ENCODE measurements at regions not wholly inside any gene's neighbourhood (a gene's known extent, or its start where the extent isn't known, plus 50 kb on each side); places are given as distances from the start of the nearest gene placed in this dataset.

DNA sequence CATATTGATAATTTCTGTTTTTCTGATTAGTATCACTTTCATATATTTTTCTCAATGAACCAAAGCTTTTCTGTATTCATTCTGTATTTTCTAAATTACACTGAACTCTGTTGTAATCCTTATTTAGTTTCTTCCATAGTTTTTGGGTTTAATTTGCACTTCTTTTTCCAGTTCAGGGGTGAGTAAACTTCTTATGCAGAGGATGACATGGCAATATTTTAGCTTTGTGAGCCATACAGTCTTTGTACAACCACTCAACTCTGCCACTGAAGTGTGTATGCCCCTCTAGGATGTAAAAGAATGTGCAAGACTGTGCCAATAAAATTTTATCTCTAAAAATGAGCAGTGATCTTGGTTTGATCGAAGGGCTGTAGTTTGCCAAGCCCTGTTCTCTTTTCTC, 239.0 kb upstream of the CITED2 start:
- no peak for DNase-seq

DNA sequence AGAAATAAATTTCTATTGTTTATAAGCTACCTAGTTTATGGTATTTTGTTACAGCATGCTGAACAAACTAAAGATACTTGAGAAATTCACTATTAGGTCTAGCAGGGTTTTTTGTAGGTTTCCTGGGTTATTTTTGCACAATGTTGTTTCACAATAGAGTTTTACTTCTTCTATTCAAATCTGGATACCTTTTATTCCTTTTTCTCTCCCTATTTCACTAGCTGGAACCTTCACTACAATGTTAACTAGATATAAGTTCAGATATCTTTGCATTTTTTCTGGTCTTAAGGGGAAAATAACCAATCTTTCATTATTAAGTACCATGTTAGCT, 237.7 kb upstream of the CITED2 start:
- DNase-seq, result no peak

DNA sequence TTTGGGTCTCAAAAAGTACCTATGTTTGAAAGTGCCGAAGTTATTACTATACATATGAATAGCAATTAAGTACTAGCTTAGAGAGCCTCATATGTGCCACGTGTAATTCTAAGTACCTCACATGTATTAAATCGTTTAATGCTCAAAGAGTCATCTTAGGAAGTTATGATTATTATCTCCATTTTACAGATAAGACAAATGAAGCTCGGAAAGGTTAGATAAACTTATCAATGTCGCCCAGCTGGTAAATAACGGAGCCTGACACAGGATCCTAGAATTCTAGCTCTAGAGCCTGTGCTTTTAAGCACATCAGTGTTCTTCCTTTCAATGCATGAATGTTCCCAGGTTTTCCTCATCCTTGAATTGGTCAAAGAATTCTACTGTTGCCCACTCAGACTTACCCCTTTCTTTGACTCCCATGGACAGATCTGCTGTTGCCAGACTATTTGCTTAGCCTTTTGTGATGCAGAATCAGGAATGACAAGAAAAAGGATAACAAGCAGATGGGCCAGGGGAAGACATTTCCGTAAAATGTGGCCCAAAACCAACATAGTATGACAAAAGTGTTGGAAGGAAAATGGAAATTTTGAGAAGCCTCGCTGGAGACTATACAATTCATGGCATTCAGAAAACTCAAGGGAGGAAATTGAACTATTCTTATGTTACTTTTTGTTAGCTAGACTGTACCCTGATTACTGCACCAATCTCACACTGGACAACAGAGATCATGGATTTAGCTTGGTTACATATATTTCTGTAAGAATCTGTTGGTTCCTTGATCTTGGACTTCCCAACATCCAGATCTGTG, 237.1 kb upstream of the CITED2 start:
- DNase-seq, result no peak

DNA sequence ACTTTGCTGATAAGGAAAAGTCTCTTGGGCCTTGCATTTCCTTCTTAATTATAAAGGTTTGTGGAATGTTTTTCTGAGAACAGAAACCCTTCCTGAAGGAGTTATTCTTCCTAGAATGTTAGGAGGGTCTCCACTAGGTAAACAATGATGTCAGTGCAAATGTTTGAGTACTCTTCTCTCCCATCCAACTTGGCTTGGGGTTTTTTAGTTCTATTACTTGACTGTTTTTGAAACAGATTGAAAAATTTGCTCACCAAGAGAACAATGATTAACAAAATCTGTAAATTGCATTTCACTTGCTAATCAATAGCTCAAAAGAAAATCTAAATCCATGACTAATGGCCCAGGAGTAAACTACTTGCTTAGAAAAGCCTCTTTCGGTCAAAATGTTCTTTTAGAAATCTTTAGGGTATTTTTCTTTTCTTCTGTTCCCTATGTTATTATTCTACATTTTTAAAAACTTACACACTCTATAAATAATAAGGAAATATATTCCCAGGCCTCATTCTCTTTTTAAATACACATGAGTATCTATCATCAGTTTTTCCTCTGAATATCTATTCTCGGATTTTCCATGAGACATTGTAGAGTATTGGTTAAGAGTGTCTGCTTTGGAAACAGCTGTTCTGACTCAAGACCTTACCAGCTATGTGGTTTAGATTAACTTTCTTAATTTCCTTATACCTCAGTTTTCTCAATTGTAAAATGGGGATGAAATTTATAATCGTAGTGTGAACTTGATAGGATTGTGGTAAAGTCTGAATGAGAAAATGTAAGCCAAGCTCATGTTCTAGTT, 234.2 kb upstream of the CITED2 start:
- DNase-seq, result no peak

DNA sequence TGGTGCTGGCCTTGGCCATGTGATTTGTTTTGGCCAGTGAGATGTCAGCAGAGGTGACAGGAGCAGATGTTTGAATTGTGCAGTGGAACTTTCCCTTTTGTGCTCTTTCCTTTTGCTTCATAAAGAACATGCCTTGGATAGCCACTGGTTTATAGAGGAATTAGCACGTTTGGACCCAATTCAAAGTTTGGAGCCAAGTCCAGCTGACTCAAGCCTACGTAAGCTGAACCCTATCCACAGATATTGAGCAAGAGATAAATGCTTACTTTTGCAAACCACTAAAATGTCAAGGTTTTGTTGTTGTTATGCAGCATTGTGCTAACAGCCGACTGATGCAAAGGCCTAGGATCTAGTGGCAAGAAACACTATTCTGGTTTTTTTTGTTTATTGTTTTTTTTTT, 230.9 kb upstream of the CITED2 start:
- no peak for DNase-seq

DNA sequence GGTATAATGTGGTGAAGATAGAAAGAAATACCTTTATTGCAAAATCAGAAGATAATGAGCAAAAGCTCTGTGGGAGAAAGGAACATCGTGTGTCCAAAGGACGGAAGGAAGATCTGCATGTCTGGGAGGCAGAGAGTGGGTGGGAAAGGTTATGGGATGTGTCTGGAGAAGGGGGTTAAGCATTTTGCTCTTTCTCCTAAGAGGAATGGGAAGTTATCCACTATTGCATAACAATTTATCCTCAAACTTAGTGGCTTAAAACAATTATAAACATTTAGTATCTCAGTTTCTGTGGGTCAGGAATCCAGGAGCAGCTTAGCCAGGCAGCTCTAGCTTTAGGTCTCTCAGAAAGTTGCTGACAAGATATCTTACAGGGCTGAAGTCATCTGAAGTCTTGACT, 229.1 kb upstream of the CITED2 start:
- no peak for DNase-seq

DNA sequence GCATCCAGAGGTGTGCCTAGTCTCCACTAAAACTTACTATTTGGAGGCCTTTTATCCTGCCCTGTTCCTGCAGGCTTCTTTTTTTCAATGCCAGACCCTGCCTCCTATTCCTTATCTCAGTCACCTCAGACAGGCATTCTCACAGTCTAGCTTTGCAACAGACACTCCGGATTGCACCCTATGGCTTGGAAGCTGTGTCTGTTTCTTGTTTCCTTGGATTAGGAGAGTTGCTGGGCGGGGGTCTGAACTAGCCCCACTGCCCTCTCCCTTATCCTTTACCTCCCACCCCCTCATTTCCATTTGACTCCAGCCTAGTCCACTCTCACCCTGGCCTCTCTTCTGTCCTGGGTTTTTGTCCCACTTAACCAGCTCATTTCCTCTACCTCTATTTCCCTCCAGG, 228.1 kb upstream of the CITED2 start:
- no peak for DNase-seq

DNA sequence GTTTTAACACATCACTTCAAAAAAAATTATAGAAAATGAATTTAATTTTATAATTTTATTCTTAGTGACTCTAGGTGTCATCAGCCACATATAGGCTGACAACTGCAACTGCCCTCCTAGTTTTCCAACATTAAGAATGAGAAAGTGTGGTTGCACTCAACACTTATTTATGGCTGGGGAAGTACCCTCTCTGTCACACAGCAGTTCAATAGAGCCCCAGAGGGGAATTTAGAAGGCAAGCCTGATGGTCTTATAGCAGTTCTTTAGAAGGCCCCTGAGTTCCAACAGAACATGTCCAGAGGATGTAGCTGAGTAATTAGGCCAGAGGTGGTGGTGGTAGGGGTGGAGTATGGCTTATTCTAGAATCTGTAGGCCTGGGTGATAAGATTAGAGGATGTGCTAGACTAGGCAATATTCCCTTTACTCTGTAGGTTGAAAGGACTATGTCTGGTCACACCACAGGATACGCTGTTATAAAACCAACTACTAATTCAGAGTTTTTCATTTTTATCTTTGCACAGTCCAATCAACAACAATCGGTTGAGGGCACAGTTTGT, 226.5 kb upstream of the CITED2 start:
- no peak for DNase-seq

DNA sequence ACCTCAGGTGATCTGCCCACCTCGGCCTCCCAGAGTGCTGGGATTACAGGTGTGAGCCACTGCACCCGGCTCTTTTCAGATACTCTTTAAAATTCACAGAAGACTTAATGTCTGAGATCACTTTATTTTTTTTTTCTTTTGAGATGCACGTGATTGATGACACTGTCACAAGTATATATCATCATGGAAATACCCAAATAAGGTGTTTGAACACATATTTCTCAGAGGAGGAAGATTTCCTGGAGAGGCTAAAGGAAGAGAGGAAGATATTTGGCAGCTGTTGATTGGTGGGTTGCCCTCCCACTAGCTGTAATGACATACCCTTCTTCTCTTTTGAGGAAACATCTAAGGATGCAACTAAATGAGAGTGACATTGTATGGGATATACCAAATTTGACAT, 225.9 kb upstream of the CITED2 start:
- DNase-seq, result no peak

DNA sequence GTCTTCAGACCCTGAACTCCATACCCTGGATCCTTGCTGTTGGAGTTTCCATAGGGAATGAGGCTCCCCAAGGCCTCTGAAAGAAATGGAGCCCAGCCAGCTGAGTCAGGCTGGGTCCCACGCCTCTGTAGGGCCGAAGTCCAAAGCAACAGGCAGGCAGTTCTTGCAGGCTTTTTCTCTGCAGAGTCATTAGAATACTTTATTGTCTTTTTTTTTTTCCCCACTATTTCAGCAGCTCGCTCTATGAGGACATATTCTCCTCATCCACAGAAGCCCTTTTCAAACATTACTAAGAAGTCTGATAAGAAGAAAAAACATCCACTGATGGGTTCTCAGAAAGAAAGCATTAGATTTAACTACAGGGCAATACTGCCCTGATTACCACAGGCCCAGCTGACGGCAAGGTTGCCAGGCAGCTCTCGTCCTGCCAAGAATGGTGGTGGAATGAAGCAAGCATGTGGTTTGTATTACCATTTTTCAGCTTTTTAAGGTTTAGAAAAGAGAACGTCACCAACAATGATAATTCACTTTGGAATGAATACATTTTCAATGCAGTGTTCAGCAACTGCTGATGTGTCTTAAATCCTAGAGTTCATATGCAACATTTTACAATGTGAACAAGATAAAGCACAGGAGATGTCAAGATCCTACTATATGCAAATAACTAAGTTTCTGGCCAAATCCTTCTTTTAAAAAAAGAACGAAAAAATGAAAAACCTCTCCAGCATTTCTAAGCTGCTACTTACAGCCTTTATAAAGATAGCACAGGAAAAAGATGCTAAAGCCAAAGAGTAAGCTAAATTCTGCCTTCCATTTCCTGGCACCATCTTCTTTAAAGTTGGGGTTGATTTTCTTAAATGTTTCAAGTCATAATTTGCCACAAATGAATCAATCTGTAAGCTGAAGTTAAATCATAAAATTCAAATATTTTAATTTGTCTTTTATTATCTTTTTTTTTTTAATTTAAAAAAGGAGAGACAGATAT, 223.6 kb upstream of the CITED2 start:
- DNase-seq, result no peak

DNA sequence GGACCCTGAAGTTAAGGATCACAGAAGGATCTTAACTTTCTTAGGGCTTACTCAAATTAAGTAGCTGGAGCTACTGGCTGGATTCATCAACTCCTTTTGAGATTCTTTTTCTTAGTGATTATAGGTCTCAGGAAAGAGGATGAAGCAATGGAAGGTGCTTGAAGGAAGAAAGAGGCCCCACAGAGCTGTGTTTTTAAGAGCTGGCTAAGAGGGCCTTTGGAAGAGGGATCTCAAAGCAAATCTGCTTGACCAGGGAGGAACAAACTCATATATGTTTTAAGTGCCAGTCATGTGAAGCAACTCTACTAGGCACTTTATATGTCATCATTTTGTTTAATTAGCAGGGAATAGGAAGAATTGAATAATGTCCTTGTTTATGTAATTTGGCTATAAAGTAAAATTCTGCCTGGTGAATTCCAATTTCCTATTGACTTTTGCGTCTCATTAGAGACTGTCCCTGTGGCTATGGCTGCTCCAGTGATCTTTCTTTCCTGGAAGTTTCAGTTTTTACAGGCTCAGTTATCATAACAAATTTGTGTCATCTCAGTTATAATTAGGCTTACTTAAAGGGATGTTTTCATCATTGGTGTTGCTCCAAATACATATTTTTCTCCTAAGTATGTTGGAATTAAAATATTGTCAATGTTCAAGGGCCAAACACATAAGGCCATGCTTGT, 222.8 kb upstream of the CITED2 start:
- no peak for DNase-seq

DNA sequence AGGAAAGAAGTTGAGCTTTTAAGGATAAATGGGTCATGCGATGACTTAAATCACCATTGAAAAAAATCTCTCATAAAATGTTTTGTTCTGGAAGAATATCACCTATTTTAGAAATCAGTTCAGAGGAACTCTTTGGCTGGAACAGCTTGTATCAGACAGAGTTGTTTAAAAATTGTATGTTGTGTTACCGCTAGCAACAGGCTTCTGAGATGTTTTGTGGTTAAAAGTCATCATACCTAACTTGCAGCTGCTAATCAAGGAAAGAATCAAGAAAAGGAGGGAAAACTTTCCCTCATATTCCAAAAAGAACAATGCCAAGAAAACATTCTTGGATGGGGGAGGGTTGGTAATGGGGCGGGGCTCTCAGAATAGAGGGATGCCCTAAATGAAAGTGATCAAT, 220.7 kb upstream of the CITED2 start:
- DNase-seq, result no peak

DNA sequence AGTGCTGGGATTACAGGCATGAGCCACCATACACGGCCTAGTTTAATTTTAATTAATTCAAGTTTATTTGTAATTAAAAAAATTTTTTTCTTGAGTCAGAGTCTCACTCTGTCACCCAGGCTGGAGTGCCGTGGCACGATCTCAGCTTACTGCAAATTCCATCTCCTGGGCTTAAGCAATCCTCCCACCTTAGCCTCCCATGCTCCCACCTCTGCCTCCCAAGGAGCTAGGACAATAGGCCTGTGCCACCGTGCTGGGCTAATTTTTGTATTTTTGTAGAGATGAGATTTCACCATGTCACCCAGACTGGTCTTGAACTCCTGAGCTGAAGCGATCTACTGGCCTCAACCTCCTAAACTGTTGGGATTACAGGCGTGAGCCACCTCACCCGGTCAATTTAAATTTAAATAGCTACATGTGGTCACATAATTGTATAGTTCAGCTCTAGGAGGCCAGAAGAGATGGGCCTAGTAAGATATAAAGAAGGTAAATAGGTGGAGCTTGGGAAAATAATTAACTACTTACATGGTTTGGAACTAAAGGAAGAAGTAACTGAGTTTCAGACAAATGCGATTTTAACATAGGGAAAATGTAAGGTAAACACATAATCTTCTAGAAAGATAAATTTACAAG, 220.0 kb upstream of the CITED2 start:
- no peak for DNase-seq

DNA sequence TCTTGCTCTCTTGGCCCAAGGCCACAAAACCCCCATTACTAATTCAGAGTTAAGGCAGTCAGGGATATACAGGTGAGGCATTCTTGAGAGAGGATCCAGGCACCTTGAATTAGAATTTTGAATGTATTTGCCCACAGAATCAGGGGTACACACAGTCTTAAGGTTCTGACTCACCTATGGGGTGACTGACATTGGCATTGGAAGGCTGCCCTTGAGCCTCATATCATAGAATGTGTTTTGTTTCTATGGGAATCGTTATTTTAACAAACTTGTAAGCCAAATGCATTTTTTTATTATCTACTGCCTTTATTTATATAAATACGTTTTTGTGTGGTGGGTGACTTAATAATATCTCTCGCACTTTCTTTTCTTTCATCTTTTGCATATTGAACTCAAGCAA, 218.6 kb upstream of the CITED2 start:
- DNase-seq, result no peak

DNA sequence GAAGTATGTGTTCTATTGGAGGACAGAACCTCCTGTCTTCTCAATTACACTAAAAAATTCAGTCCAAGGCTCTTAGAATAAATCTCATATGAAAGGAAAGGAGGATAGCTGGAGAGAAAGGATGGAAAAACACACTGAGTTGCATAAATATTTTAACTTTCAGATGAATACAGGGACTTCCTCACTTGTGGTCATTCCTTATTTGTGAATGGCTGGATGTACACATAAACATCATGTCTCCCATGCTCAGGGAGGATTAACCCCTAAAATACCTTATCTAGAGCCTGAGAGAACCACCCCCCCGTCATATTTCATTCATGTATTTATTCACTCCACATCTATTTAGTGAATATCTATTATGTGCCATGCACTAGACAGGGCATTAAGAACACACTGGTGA, 217.6 kb upstream of the CITED2 start:
- no peak for DNase-seq

DNA sequence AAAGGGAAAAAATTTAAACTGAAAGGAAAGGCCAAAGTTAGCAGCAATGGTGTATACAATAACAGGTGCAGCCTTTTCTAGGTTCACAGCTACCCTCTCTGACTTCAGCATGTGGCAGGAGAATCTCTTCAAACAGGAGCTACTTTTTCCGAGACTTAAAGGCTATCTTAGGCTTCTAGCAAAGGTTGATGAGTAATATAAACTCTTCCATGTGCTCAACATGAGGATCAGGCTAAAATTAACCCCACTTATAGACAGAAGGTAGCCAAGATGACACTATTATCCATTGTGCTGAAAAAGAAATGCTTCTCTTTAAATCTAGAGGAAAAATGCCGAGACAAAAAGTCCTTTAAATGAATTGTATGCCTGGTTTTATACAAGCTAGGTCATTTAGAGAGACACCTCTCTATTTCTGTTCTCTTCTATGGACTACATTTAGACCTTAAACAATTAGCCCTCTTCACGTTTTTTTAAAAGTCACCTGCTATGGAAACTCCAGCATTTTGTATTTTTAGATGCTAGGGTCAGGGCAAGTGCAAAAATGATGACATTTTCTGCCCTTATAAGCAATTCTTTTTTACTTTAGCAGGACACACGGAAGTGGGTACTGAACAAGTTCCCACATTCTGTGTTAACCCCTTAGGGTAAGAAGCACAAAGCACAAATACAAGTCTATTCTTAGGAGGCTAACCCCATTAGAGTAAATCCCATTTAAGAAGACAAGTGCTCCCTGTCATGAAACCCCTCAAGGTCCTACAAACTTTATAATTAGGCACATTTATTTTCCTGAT, 216.8 kb upstream of the CITED2 start:
- DNase-seq, result no peak

DNA sequence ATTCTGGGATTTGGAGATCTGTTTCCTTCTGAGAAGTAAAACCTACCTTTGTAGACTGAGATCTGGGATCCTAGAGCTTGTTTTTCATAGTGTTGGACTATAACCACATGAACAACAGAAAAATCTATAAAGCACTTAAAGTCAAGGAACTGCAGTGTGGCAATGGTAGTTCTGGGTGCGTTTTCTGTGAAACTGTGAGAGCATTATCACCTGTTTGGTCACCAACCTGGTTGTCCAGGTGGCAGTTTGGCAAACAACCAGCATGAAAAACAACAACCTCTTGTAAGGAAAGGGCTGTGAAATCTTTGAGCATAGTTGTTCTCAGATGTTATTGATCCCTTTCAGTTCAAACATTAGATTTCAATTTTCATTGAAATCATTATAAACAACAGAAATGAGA, 215.8 kb upstream of the CITED2 start:
- DNase-seq, result no peak

DNA sequence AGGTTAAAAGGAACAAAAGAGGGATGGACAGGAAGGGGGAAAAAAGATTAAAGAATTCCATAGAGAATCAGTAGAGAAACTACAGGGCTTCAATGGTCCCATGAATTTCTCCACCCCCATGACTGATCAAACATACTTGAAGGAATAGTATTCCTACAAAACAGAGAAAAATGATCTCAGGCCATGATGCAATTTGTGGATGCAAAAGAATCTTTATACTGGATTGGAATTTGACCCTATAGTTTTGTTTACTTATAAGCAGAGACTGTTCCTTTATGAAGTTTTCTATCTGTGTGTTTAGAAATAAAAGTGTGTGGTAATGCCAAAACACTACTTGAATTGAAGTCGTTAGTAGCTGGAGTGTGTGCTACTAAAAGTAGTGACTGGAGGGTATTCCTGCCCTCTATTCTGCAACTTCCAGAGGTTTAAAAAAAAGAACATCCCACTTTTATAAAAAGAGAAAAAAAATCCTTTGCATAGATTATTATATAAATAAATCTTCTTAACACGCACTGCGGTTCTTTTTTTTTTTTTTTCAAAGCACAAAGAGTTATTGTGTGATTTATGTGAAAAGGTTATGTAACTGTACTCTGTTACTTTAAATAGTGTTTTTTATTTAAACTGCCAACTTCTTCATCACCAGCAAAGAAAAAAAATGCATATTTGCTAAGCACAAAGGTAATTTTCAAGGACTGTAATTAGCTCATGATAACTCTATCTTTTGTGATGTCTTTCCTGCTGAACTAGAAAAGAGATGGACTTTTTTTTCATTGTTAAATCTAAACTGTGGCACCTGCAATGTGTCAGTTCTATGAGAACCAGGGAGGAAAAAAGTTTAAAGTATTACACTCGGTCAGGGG, 214.5 kb upstream of the CITED2 start:
- DNase-seq, result no peak

DNA sequence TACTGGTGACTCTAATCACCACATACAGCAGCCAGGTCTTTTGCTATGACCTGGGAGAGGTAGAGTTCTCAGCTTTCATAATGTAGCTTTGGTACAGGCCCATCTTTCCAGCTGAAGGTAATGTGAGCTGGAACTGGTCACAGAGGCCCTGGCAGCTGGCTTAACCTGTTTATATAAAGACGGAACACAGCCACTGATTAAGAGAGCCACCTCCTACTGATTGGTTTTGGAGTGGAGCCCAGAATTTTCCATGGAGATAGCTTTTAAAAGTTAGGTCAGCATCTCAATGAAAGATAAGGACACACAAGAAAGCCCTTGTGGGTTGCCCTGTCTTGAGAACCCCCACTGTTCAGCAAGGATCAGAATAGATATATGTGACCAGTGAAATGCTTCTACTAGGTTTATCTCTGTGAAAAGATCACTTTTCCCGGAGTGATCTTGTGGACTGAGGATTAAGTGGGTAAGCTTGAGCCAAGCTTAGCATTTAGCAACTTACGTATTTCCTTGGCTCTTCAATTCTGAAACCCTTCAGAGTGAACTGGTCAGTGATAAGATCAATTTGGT, 213.7 kb upstream of the CITED2 start:
- no peak for DNase-seq

DNA sequence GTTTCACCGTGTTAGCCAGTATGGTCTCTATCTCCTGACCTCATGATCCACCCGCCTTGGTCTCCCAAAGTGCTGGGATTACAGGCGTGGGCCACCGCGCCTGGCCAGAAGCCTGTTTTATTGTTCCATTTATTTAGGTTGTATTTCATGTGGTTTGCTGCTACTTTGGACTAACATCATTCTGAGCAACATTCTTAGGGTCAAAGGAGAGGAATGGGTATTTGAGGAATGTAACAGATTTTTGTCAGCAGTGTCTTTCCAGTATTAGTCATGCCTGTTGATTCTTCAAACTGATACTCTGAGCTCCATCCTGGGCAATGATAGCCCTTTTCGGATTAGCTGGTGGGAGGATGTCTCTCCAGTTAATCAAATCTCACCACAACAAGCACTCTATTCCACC, 213.0 kb upstream of the CITED2 start:
- no peak for DNase-seq
